DND-41 (cell line): ENCODE measurements at regions not wholly inside any gene's neighbourhood (a gene's known extent, or its start where the extent isn't known, plus 50 kb on each side); places are given as distances from the start of the nearest gene placed in this dataset.

Experiments
- CTCF ChIP-seq: IDR thresholded peaks from 2 replicates; pipeline ENCODE4 v1.5.1; 2012; ENCODE audit warnings: borderline replicate concordance, low read length, moderate library complexity, mild to moderate bottlenecking; ENCODE audit not compliant: poor library complexity, severe bottlenecking; ENCODE audit errors: extremely low read depth
- EZH2 ChIP-seq: IDR thresholded peaks from 3 replicates; pipeline ENCODE4 v1.6.1; 2012; ENCODE audit warnings: borderline replicate concordance, low read depth, mild to moderate bottlenecking, moderate library complexity, low read length, inconsistent platforms; ENCODE audit not compliant: severe bottlenecking

DNA sequence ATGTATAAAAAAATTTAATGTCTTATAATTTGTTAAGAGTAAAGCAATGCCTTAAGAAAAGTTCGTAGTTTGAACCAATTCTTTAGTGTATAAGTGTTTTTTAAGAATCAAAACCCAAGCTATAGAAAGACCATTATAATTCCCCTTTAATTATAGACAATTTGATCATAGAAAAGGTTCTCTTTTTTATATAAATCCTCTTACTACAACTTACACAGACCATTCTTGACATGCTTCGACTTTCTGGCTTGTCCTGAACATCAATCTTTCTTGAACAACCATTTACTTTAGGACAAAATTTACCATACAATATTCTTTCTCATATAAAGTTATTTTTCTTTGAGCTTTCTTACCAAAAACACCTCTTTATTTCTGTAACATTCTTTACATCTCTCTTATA, 330.5 kb upstream of the SPANXN1 start:
- TF ChIP-seq EZH2 (no peak), CTCF (no peak)
